NB4 (cell line): ENCODE measurements at regions not wholly inside any gene's neighbourhood (a gene's known extent, or its start where the extent isn't known, plus 50 kb on each side); places are given as distances from the start of the nearest gene placed in this dataset.

Experiments used
- CTCF ChIP-seq: IDR thresholded peaks from one replicate; pipeline ENCODE4 v1.5.1; 2012; ENCODE audit warnings: low read depth, low read length
- MYC ChIP-seq: IDR thresholded peaks from 2 replicates; pipeline ENCODE4 v1.6.1; 2011; ENCODE audit warnings: low read depth, low read length
- POLR2A ChIP-seq: IDR thresholded peaks from 2 replicates; pipeline ENCODE4 v1.6.1; 2011; ENCODE audit warnings: mild to moderate bottlenecking; ENCODE audit not compliant: insufficient read length; ENCODE audit errors: extremely low read depth

DNA sequence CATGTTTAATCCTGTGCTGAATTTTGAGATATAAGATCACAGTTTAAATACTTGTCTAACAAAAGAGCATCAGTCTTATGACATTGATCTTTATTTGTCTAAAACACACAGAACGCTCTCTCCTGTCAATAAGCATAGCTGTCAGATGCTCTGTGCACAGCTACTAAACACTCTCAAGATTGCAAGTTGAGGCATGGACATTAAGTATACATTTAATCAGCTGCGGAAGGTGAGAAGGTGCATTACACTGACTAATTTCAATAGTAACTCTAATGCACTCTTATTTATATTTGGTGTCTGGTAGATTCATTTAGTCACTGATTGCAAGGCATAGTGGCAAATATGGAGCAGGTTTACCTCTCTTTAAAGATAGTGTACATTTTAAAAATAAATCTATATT, 580.3 kb upstream of the NRP1 start:
- TF ChIP-seq CTCF (no peak), MYC (no peak), POLR2A (no peak)
